Mesenchymal stem cell (in vitro differentiated cells and primary cell): ENCODE measurements at regions not wholly inside any gene's neighbourhood (a gene's known extent, or its start where the extent isn't known, plus 50 kb on each side); places are given as distances from the start of the nearest gene placed in this dataset.

Experiments used
- DNase-seq: peaks from one replicate; pipeline ENCODE4 v3.0.0-alpha.2; 2013
- H2AFZ ChIP-seq: one replicate; pipeline ENCODE4 v1.6.1; 2013; ENCODE audit warnings: low read depth, mild to moderate bottlenecking, control low read depth, inconsistent platforms, low read length, moderate library complexity
- H2AK5ac ChIP-seq: 2 replicates; pipeline ENCODE4 v1.6.1; 2013; ENCODE audit warnings: low read length, moderate library complexity, mild to moderate bottlenecking, inconsistent platforms; ENCODE audit not compliant: severe bottlenecking
- H2BK120ac ChIP-seq: one replicate; pipeline ENCODE4 v1.6.1; 2013; ENCODE audit warnings: low read depth, mild to moderate bottlenecking, inconsistent platforms, low read length, moderate library complexity
- H2BK12ac ChIP-seq, 2 experiments: one replicate each; pipeline ENCODE4 v1.6.1; 2013; ENCODE audit warnings: inconsistent platforms in 2 of 2, low read length in 2 of 2, mild to moderate bottlenecking in 2 of 2, moderate library complexity in 2 of 2, control low read depth in 1 of 2
- H2BK15ac ChIP-seq: one replicate; pipeline ENCODE4 v1.6.1; 2013; ENCODE audit warnings: mild to moderate bottlenecking, low read depth, inconsistent platforms; ENCODE audit not compliant: poor library complexity, severe bottlenecking
- H2BK5ac ChIP-seq: 2 replicates; pipeline ENCODE4 v1.6.1; 2013; ENCODE audit warnings: low read depth, mild to moderate bottlenecking, low read length, control low read depth, inconsistent platforms; ENCODE audit not compliant: poor library complexity, severe bottlenecking
- H3K14ac ChIP-seq, 2 experiments: one replicate each; pipeline ENCODE4 v1.6.1; 2013; ENCODE audit warnings: inconsistent platforms in 2 of 2, low read length in 2 of 2, control low read depth in 1 of 2, mild to moderate bottlenecking in 1 of 2, moderate library complexity in 1 of 2
- H3K18ac ChIP-seq, 2 experiments: one replicate each; pipeline ENCODE4 v1.6.1; 2013; ENCODE audit warnings: inconsistent platforms in 2 of 2, low read length in 2 of 2, control low read depth in 1 of 2, low read depth in 1 of 2, mild to moderate bottlenecking in 1 of 2
- H3K23ac ChIP-seq, 2 experiments: one replicate each; pipeline ENCODE4 v1.6.1; 2013; ENCODE audit warnings: inconsistent platforms in 2 of 2, low read length in 2 of 2, mild to moderate bottlenecking in 2 of 2, moderate library complexity in 2 of 2, control low read depth in 1 of 2
- H3K27ac ChIP-seq: 2 replicates; pipeline ENCODE4 v1.5.1; 2013; ENCODE audit warnings: mild to moderate bottlenecking, moderate library complexity, low read length, control low read depth, inconsistent platforms; ENCODE audit not compliant: poor library complexity, severe bottlenecking
- H3K27me3 ChIP-seq, 2 experiments: 2 replicates each; pipeline versions ENCODE4 v1.6.1 to v1.7.0; 2013; ENCODE audit warnings: low read length in 2 of 2, mild to moderate bottlenecking in 2 of 2, moderate library complexity in 2 of 2, control low read depth in 1 of 2, inconsistent platforms in 1 of 2; ENCODE audit not compliant: control insufficient read depth in 1 of 2, insufficient read depth in 1 of 2
- H3K36me3 ChIP-seq, 2 experiments: 2 replicates each; pipeline versions ENCODE4 v1.6.1 to v1.7.0; 2013; ENCODE audit warnings: low read length in 2 of 2, control low read depth in 1 of 2, inconsistent platforms in 1 of 2, low read depth in 1 of 2, mild to moderate bottlenecking in 1 of 2; ENCODE audit not compliant: insufficient read depth in 2 of 2, control insufficient read depth in 1 of 2
- H3K4ac ChIP-seq, 2 experiments: one replicate each; pipeline ENCODE4 v1.6.1; 2013; ENCODE audit warnings: inconsistent platforms in 2 of 2, low read length in 2 of 2, mild to moderate bottlenecking in 2 of 2, moderate library complexity in 2 of 2, control low read depth in 1 of 2, low read depth in 1 of 2
- H3K4me1 ChIP-seq: 2 replicates; pipeline ENCODE4 v1.6.1; 2013; ENCODE audit warnings: low read depth, low read length, control low read depth; ENCODE audit not compliant: control insufficient read depth, insufficient read depth
- H3K4me2 ChIP-seq: 2 replicates; pipeline ENCODE4 v1.6.1; 2013; ENCODE audit warnings: low read length, mild to moderate bottlenecking, inconsistent platforms; ENCODE audit not compliant: poor library complexity, severe bottlenecking
- H3K4me3 ChIP-seq, 2 experiments: 2 replicates each; pipeline versions ENCODE4 v1.5.1 to v1.7.0; 2013; ENCODE audit warnings: low read length in 2 of 2, mild to moderate bottlenecking in 2 of 2, control low read depth in 1 of 2, low read depth in 1 of 2; ENCODE audit not compliant: insufficient read depth in 1 of 2
- H3K79me1 ChIP-seq: replicated peaks from 2 replicates; pipeline ENCODE4 v1.6.1; 2013; ENCODE audit warnings: mild to moderate bottlenecking, control low read depth, low read length, inconsistent platforms; ENCODE audit not compliant: poor library complexity, severe bottlenecking
- H3K9ac ChIP-seq: 2 replicates; pipeline ENCODE4 v1.7.0; 2013; ENCODE audit warnings: mild to moderate bottlenecking, low read length, moderate library complexity
- H3K9me3 ChIP-seq: 2 replicates; pipeline ENCODE4 v1.7.0; 2013; ENCODE audit warnings: mild to moderate bottlenecking, low read length; ENCODE audit not compliant: control insufficient read depth
- H4K8ac ChIP-seq: one replicate; pipeline ENCODE4 v1.6.1; 2013; ENCODE audit warnings: inconsistent platforms, mild to moderate bottlenecking, low read length, moderate library complexity
- H4K91ac ChIP-seq: one replicate; pipeline ENCODE4 v1.6.1; 2013; ENCODE audit warnings: mild to moderate bottlenecking, low read length, inconsistent platforms
- WGBS: methylation state at CpG from one replicate; pipeline ENCODE4 v1.1.7; 2013; ENCODE audit warnings: mixed read lengths; 5-methylcytosine and 5-hydroxymethylcytosine counted together

DNA sequence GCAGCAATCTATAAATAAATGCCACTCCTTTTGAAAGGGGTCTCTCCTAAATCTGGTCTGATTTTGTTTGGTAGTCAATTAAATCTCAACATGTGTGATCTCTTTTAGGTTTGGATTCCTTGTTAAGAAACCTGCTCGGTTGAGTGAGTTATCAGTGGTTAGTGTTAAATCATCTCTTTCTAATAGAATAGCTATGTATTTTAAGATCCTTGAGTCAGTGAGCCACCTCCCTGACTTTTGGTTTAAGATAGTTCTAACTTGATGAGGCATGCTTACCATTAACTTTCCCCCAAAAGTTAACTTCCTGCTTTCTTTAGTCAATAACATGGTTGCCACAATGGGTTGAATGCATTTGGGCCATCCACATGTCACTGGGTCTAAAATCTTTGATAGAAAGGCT is 93.1 kb upstream of the OLFM3 start:
- no peak overlapping the region for H2BK5ac ChIP-seq
- WGBS: no CpG with 5 or more reads among the region's 1 CpG
- no peak overlapping the region for H3K23ac ChIP-seq
- no peaks in the 10 kb centered on the region for H3K36me3 ChIP-seq
- no peak overlapping the region for H3K27ac ChIP-seq
- H3K18ac ChIP-seq: no peak overlapping the region
- no peak overlapping the region for H3K4me3 ChIP-seq
- no peaks in the 10 kb centered on the region for H3K9me3 ChIP-seq
- no peak overlapping the region for H3K9ac ChIP-seq
- H2AFZ ChIP-seq: no peak overlapping the region
- H3K27me3 ChIP-seq: no peaks in the 10 kb centered on the region
- no peak overlapping the region for H2BK120ac ChIP-seq
- no peak overlapping the region for H4K8ac ChIP-seq
- H2AK5ac ChIP-seq: no peak overlapping the region
- H4K91ac ChIP-seq: no peak overlapping the region
- H3K79me1 ChIP-seq: no peaks in the 10 kb centered on the region
- H3K4ac ChIP-seq: no peak overlapping the region
- H3K4me2 ChIP-seq: no peak overlapping the region
- H3K4me1 ChIP-seq: no peaks in the 10 kb centered on the region
- no peak for DNase-seq
- no peak overlapping the region for H3K14ac ChIP-seq
- no peak overlapping the region for H2BK15ac ChIP-seq
- H2BK12ac ChIP-seq: no peak overlapping the region

DNA sequence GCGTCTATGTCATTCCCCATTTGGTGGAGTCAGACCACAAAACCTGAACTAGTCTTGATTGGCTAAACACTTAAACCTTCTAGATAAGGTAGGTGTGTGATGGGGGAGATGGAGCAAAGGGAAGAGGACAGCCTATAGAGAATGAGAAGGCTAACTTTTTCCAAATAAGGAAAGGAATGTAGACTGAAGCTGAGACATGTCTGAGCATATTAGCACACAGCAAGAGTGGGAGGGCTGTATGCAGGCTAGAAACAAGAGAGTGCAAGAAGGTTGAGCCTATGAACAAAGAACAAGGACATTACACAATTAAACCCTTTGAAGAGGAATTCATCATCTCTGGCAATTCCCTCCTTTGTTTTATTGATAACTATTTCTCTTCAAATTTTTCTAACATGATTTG is 89.2 kb upstream of the OLFM3 start:
- Histone ChIP-seq H3K14ac (no peak overlapping the region), H2AFZ (no peak overlapping the region), H4K8ac (no peak overlapping the region), H2BK12ac (no peak overlapping the region), H4K91ac (no peak overlapping the region), H2BK5ac (no peak overlapping the region), H3K9me3 (no peaks in the 10 kb centered on the region), H3K23ac (no peak overlapping the region), H3K4me2 (no peak overlapping the region), H3K36me3 (no peaks in the 10 kb centered on the region), H3K79me1 (no peaks in the 10 kb centered on the region), H3K27ac (no peak overlapping the region), H3K4ac (no peak overlapping the region), H3K4me1 (no peaks in the 10 kb centered on the region), H2BK15ac (no peak overlapping the region), H3K27me3 (no peaks in the 10 kb centered on the region), H2AK5ac (no peak overlapping the region), H3K18ac (no peak overlapping the region), H3K4me3 (no peak overlapping the region), H2BK120ac (no peak overlapping the region), H3K9ac (no peak overlapping the region)
- WGBS: 100% methylated on average over 1 of the region's 1 CpG
- DNase-seq: no peak

DNA sequence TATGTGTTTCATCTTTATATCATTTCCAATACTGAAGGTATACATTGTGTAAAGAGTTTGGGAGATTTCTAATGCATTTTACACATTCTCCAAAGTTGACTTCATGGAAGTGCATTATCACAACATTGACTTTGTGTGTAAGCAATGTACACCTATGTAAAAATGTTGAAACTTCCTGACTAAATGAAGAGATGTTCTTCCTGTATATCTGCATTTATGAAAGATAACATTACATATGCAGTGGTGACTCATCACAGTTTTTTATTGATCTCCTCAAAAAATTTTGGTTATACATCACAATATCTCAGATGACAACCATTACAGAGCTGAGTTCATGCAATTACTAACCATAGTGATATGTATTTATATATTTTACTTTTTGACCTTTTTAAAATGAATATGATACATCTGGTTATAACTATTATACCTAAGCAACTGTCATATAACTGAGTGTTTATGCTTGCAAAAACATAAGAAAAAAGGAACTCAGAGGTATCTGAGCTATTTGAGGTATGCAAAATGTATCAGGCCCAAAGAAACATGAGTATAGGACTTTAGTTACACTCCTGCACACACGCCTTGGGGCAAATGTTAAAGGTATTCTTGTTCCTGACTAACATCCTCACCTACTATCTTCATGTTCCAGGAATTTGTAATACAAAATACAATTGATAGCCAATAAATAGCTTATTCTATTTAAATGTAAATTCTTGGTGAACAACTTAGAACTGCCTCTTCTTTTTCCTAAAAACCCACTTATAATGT is 88.2 kb upstream of the OLFM3 start:
- Histone ChIP-seq H2BK120ac (no peak overlapping the region), H2BK15ac (no peak overlapping the region), H3K14ac (no peak overlapping the region), H3K36me3 (no peaks in the 10 kb centered on the region), H2BK12ac (no peak overlapping the region), H3K79me1 (no peaks in the 10 kb centered on the region), H3K23ac (no peak overlapping the region), H4K8ac (no peak overlapping the region), H3K9ac (no peak overlapping the region), H2AFZ (no peak overlapping the region), H2BK5ac (no peak overlapping the region), H3K4me3 (no peak overlapping the region), H3K4me2 (no peak overlapping the region), H4K91ac (no peak overlapping the region), H3K18ac (no peak overlapping the region), H3K4me1 (no peaks in the 10 kb centered on the region), H3K9me3 (no peaks in the 10 kb centered on the region), H3K4ac (no peak overlapping the region), H2AK5ac (no peak overlapping the region), H3K27me3 (no peaks in the 10 kb centered on the region), H3K27ac (no peak overlapping the region)
- no peak for DNase-seq
- 100% methylated on average over 1 of the region's 1 CpG for WGBS

DNA sequence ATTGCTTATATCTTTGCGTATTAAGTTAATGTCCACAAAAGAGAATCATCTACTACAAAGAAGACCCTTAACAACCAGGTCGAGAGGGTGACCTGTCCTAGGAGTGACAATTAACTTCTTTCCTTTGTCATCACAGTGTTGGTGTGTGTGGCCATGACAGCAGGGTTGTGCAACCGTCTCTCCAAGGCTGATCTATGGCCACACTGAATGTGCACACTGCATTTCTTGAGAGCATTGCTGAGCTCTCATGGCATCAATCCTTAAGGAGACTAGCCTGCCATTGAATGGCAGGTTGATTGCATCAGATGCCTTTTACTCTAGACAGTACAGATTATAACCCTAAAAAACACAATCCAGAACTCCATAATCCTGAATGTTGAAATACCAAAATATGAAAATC is 86.5 kb upstream of the OLFM3 start:
- Histone ChIP-seq H2BK5ac (no peak overlapping the region), H3K23ac (no peak overlapping the region), H3K27me3 (no peaks in the 10 kb centered on the region), H3K14ac (no peak overlapping the region), H3K4me2 (no peak overlapping the region), H3K9me3 (no peaks in the 10 kb centered on the region), H2BK15ac (no peak overlapping the region), H3K4me1 (no peaks in the 10 kb centered on the region), H2AFZ (no peak overlapping the region), H4K91ac (no peak overlapping the region), H3K79me1 (no peaks in the 10 kb centered on the region), H3K4me3 (no peak overlapping the region), H2BK12ac (no peak overlapping the region), H4K8ac (no peak overlapping the region), H2BK120ac (no peak overlapping the region), H3K4ac (no peak overlapping the region), H3K27ac (no peak overlapping the region), H3K36me3 (no peaks in the 10 kb centered on the region), H3K18ac (no peak overlapping the region), H2AK5ac (no peak overlapping the region), H3K9ac (no peak overlapping the region)
- no peak for DNase-seq
- 78% methylated on average over 3 of the region's 3 CpGs for WGBS
